ENCODE measurements at regions not wholly inside any gene's neighbourhood (a gene's known extent, or its start where the extent isn't known, plus 50 kb on each side); places are given as distances from the start of the nearest gene placed in this dataset.

DNA sequence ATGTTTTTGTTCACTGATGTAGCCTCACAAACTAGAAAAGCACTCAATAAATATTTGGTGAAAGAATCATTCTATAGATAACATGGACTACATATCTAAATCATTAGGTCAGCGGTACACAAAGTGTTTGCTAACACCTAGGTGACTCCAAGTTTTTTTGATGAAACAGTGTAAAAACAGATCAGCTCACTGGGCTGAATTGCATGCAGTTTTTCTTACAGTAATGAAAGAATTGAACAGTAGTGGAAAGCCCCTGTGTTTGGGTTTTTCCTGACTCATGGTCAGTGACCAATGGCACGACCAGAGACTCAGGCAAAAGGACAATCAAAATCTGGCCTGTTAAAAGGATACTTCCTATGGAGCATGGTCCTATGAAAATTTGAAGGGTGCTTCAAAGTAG is 384.3 kb upstream of the EPHA6 start:
- ATAC-seq (no peak), DNase-seq (no peak)
- TF ChIP-seq, protein P1, sequence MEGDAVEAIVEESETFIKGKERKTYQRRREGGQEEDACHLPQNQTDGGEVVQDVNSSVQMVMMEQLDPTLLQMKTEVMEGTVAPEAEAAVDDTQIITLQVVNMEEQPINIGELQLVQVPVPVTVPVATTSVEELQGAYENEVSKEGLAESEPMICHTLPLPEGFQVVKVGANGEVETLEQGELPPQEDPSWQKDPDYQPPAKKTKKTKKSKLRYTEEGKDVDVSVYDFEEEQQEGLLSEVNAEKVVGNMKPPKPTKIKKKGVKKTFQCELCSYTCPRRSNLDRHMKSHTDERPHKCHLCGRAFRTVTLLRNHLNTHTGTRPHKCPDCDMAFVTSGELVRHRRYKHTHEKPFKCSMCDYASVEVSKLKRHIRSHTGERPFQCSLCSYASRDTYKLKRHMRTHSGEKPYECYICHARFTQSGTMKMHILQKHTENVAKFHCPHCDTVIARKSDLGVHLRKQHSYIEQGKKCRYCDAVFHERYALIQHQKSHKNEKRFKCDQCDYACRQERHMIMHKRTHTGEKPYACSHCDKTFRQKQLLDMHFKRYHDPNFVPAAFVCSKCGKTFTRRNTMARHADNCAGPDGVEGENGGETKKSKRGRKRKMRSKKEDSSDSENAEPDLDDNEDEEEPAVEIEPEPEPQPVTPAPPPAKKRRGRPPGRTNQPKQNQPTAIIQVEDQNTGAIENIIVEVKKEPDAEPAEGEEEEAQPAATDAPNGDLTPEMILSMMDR (IDR thresholded peaks at IDR 0.05) = no peak
- no peaks in the 10 kb centered on the region for H3K27me3 ChIP-seq
- H3K4me3 ChIP-seq = no peak overlapping the region
- H3K27ac ChIP-seq = no peak overlapping the region
- intact Hi-C loops (cut with DNase I) = no loop called here
- H3K36me3 ChIP-seq = no peaks in the 10 kb centered on the region
- no peaks in the 10 kb centered on the region for H3K4me1 ChIP-seq
- H3K9me3 ChIP-seq = peaks cover 0 to 2% of the 10 kb centered on the region in 2 donors

DNA sequence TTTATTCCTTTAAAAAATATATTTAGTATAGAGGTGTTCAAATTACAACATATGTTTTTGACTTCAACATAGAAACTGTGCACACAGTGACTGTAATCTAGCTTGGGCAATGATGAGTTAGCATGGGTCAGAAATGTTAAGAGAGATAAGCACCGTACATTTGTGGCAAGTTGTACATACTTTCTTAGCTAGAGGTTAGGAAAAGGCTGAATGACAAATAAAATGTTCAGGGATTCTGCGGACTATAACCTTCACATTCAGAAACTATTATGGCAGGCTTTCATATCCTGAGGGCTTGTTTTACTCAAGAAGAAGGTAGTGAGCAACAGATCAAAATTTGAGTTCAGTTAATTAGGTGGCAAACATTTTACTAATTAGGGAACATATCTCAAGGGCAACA is 379.7 kb upstream of the EPHA6 start:
- Histone ChIP-seq H3K9me3 (peaks cover 0 to 2% of the 10 kb centered on the region in 2 donors), H3K36me3 (no peaks in the 10 kb centered on the region), H3K27me3 (no peaks in the 10 kb centered on the region), H3K27ac (no peak overlapping the region), H3K4me3 (no peak overlapping the region), H3K4me1 (no peaks in the 10 kb centered on the region)
- no peak for DNase-seq
- TF ChIP-seq, protein P1 (IDR thresholded peaks at IDR 0.05) = no peak
- intact Hi-C loops (cut with DNase I) = no loop called here
- ATAC-seq = no peak

DNA sequence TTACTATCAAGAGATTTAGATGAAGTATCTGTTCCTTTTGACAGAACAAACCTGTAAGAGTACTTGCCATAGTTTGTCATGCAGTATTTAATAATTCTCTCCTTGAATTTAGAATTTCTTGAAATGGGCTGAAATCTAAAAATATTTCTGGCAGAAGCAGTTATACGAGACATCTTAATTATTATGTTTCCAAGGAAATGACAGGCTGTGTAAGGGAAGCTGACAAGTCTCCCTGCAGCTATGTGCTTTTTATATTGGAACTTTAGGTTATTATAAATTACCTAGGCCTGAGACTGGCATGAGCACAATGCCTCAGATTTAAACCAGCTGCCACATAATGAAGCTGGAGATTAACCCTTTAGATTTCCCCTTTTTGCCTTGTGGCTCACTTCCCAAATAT is 365.0 kb upstream of the EPHA6 start:
- H3K4me3 ChIP-seq = no peak overlapping the region
- H3K4me1 ChIP-seq = no peaks in the 10 kb centered on the region
- no peak overlapping the region for H3K27ac ChIP-seq
- H3K27me3 ChIP-seq = no peaks in the 10 kb centered on the region
- intact Hi-C loops (cut with DNase I) = no loop called here
- TF ChIP-seq, protein P1 (IDR thresholded peaks at IDR 0.05) = no peak
- no peaks in the 10 kb centered on the region for H3K36me3 ChIP-seq
- ATAC-seq (no peak), DNase-seq (no peak)
- no peaks in the 10 kb centered on the region for H3K9me3 ChIP-seq

DNA sequence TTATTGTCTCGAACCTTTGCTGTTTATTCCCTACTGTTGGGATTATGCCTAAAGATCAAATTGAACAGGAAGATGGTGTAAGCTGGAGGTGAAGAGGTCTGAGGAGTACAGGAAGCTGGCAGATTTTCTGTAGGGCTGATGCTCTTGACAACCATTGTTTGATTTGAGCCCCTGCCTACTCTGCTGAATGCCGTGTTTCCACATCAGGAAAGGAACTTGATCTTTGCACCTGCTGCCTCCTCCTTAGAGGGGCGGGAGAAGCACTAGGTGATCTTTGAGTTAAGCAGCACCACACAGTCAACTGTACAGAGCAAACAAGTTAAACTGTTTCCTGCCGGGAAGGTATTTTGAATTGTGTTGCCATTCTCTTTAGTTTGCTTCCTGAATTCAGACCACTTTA is 364.6 kb upstream of the EPHA6 start:
- H3K27me3 ChIP-seq = no peaks in the 10 kb centered on the region
- ATAC-seq = no peak
- TF ChIP-seq, protein P1 (IDR thresholded peaks at IDR 0.05) = no peak
- H3K27ac ChIP-seq = no peak overlapping the region
- DNase-seq = peak in 1 of 4 donors; percentile 10
- no peak overlapping the region for H3K4me3 ChIP-seq
- H3K9me3 ChIP-seq = no peaks in the 10 kb centered on the region
- intact Hi-C loops (cut with DNase I) = no loop called here
- H3K4me1 ChIP-seq = no peaks in the 10 kb centered on the region
- H3K36me3 ChIP-seq = no peaks in the 10 kb centered on the region

DNA sequence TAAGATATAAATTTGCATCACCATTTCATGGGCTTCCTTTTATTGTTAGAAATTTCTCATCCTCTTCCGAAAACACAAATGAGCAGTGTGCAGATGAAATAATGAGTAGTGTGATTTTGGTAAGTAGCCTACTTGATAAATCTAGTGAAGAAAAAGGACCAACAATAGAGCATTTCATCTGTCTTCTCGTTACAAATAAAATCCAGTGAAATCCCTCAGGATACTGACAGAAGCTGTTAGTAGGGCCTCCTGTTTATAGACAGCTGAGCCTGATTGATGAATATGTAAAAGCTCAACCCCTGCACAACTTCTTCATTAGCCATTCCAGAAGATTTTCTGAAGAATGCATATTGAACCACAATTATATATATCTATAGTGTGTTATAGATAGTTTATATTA is 363.7 kb upstream of the EPHA6 start:
- ATAC-seq (no peak), DNase-seq (no peak)
- TF ChIP-seq, protein P1 (IDR thresholded peaks at IDR 0.05) = no peak
- Histone ChIP-seq H3K4me3 (no peak overlapping the region), H3K36me3 (no peaks in the 10 kb centered on the region), H3K27me3 (no peaks in the 10 kb centered on the region), H3K9me3 (peaks cover 0 to 1% of the 10 kb centered on the region in 2 donors), H3K27ac (no peak overlapping the region), H3K4me1 (no peaks in the 10 kb centered on the region)
- intact Hi-C loops (cut with DNase I) = no loop called here

All from left lung (tissue), 4 donors.